NT2/D1 (cell line): ENCODE measurements at regions not wholly inside any gene's neighbourhood (a gene's known extent, or its start where the extent isn't known, plus 50 kb on each side); places are given as distances from the start of the nearest gene placed in this dataset.

Source experiments
- YY1 ChIP-seq: IDR thresholded peaks from 2 replicates; pipeline ENCODE4 v1.6.1; 2011; ENCODE audit not compliant: insufficient read length, insufficient read depth
- ZNF274 ChIP-seq: IDR thresholded peaks from 2 replicates; pipeline ENCODE4 v1.6.1; 2011; ENCODE audit warnings: mild to moderate bottlenecking, low read depth, low read length

DNA sequence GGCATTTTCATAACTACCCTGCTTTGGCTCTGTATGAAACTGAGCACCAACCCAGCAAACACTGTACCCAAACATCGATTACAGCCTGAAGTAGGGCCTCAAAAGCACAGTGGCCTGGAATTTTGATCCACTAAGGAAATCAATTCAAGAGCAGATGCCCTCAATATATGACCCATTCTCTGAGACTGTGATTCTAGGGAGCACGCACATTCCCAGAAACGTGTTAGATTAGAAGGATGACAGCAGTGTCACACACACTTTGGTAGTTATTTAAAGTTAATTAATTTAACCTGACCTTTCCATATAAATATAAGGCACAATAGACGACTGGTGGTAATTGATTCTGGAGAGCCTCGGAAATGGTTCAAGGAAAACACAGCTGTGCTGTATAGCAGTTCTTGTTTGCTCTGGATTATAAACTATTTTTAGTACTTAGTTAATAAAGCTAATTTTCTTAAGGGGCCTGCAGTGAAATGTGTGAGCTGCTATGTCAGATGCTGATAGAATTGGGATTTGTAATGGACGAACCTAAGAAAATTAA lies 126.3 kb upstream of the ZNF385D start:
- TF ChIP-seq YY1 (no peak), ZNF274 (no peak)
